ENCODE measurements at regions not wholly inside any gene's neighbourhood (a gene's known extent, or its start where the extent isn't known, plus 50 kb on each side); places are given as distances from the start of the nearest gene placed in this dataset.

DNA sequence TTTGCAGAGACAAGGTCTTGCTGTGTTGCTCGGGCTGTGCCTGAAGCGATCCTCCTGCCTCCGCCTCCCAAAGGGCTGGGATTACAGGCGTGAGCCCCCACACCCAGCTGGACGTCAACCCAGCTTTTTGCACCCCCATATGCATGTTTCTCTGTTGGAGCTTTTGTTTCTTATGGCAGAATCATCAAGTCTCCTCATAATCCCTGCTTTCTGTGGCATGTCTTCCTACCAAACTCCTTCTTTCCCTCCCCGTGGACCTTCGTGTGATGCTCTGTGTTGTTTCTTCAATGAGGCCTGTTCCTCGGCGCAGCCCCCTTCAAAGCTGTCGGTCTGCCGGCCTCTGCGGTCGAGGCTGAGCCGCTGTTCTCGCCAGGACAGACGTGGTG is 71.6 kb downstream of the METRNL start:
- ChIA-PET CTCF (no interaction called here), POLR2A (ENCODE audit: low non-redundant PET) (no interaction called here)
- Histone ChIP-seq H3K36me3 (ENCODE audit: insufficient read depth, low read length, poor library complexity, severe bottlenecking) (no peaks in the 10 kb centered on the region), H3K27me3 (replicated peaks; ENCODE audit: insufficient read depth, low read depth, low read length, poor library complexity) (no peaks in the 10 kb centered on the region), H3K27ac (ENCODE audit: low read depth, low read length, poor library complexity, severe bottlenecking) (no peak overlapping the region), H3K4me1 (ENCODE audit: insufficient read depth, low read length, poor library complexity, severe bottlenecking) (no peaks in the 10 kb centered on the region), H3K9me3 (ENCODE audit: low read depth, low read length, poor library complexity, severe bottlenecking) (no peaks in the 10 kb centered on the region), H3K4me3 (ENCODE audit: low read depth, low read length, poor library complexity, severe bottlenecking) (no peak overlapping the region)
- TF ChIP-seq EZH2 (IDR thresholded peaks at IDR 0.05; ENCODE audit: borderline replicate concordance, low read depth, low read length, poor library complexity, severe bottlenecking) = no peak
- TF ChIP-seq, protein P1, sequence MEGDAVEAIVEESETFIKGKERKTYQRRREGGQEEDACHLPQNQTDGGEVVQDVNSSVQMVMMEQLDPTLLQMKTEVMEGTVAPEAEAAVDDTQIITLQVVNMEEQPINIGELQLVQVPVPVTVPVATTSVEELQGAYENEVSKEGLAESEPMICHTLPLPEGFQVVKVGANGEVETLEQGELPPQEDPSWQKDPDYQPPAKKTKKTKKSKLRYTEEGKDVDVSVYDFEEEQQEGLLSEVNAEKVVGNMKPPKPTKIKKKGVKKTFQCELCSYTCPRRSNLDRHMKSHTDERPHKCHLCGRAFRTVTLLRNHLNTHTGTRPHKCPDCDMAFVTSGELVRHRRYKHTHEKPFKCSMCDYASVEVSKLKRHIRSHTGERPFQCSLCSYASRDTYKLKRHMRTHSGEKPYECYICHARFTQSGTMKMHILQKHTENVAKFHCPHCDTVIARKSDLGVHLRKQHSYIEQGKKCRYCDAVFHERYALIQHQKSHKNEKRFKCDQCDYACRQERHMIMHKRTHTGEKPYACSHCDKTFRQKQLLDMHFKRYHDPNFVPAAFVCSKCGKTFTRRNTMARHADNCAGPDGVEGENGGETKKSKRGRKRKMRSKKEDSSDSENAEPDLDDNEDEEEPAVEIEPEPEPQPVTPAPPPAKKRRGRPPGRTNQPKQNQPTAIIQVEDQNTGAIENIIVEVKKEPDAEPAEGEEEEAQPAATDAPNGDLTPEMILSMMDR (conservative IDR thresholded peaks at IDR 0.05; ENCODE audit: low read depth, low read length) = no peak
- intact Hi-C loops (cut with micrococcal nuclease; ENCODE audit: unreplicated experiment) = no loop called here
- DNase-seq (ENCODE audit: low spot score) = no peak
- BruUV-seq (replicated peaks) = no TSS peak

DNA sequence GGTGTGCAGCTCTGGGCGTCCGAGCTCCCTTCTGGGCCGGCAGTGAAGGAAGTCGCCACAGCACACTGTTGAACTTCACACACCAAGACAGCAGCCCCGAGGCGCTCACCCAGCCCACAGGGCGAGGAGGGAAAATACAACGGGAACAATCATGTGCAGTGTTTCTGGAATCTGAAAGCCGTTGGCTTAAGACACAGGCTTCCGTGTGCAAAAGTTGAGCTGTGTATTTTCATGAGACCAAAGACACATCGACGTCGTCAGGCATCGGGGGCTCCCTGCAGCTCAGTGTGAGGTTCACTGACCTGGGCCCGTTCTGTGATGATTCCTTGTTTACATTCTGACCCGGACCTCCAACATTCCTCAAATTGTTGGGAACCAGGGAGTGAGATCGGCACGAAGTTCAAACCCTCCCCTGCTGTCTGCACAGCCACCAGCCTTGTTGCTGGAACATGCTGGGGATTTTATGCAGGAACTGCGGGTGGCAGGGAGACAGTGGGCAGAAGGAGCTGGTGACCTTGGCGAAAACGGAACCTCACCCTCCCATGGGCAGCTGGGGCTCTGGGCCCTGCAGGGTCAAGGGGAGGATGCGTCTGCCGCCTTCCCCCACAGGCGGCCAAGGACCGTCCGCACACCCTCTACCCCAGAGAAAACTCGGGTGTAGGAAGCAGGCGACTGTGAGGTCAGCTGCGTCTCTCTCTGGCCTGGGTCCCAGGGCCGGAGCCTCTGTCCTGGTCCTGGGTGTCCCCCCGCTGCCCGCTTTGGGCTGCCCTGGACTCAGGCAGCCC is 72.2 kb downstream of the METRNL start:
- Histone ChIP-seq H3K4me3 (ENCODE audit: low read depth, low read length, poor library complexity, severe bottlenecking) (no peak overlapping the region), H3K9me3 (ENCODE audit: low read depth, low read length, poor library complexity, severe bottlenecking) (no peaks in the 10 kb centered on the region), H3K36me3 (ENCODE audit: insufficient read depth, low read length, poor library complexity, severe bottlenecking) (no peaks in the 10 kb centered on the region), H3K4me1 (ENCODE audit: insufficient read depth, low read length, poor library complexity, severe bottlenecking) (no peaks in the 10 kb centered on the region), H3K27me3 (replicated peaks; ENCODE audit: insufficient read depth, low read depth, low read length, poor library complexity) (no peaks in the 10 kb centered on the region), H3K27ac (ENCODE audit: low read depth, low read length, poor library complexity, severe bottlenecking) (no peak overlapping the region)
- TF ChIP-seq, protein P1 (conservative IDR thresholded peaks at IDR 0.05; ENCODE audit: low read depth, low read length) = no peak
- no peak for TF ChIP-seq EZH2 (IDR thresholded peaks at IDR 0.05; ENCODE audit: borderline replicate concordance, low read depth, low read length, poor library complexity, severe bottlenecking)
- no peak for DNase-seq (ENCODE audit: low spot score)
- intact Hi-C loops (cut with micrococcal nuclease; ENCODE audit: unreplicated experiment) = no loop called here
- CTCF ChIA-PET = no interaction called here
- BruUV-seq (replicated peaks) = no TSS peak
- POLR2A ChIA-PET (ENCODE audit: low non-redundant PET) = no interaction called here

DNA sequence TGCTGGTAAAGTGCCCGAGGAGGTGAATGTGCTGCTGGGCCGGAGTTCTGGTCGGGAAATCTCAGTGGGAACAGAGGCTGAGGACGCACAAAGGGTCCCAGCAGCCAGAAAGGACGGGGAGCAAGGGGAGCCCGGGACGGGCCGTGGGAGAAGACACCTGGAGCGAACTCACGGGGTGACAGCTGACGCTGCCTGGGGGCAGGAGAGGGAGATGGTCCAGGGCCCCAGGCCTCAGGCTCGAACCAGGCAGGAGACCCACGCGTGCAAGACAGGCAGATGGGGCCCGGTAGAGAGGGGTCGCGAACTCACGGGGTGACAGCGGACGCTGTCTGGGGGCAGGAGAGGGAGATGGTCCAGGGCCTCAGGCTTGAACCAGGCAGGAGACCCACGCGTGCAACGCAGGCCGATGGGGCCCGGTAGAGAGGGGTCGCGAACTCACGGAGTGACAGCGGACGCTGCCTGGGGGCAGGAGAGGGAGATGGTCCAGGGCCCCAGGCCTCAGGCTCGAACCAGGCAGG is 72.9 kb downstream of the METRNL start:
- BruUV-seq (replicated peaks) = no TSS peak
- intact Hi-C loops (cut with micrococcal nuclease; ENCODE audit: unreplicated experiment) = no loop called here
- Histone ChIP-seq H3K4me3 (ENCODE audit: low read depth, low read length, poor library complexity, severe bottlenecking) (no peak overlapping the region), H3K9me3 (ENCODE audit: low read depth, low read length, poor library complexity, severe bottlenecking) (no peaks in the 10 kb centered on the region), H3K4me1 (ENCODE audit: insufficient read depth, low read length, poor library complexity, severe bottlenecking) (no peaks in the 10 kb centered on the region), H3K36me3 (ENCODE audit: insufficient read depth, low read length, poor library complexity, severe bottlenecking) (no peaks in the 10 kb centered on the region), H3K27me3 (replicated peaks; ENCODE audit: insufficient read depth, low read depth, low read length, poor library complexity) (no peaks in the 10 kb centered on the region), H3K27ac (ENCODE audit: low read depth, low read length, poor library complexity, severe bottlenecking) (no peak overlapping the region)
- ChIA-PET POLR2A (ENCODE audit: low non-redundant PET) (no interaction called here), CTCF (no interaction called here)
- TF ChIP-seq EZH2 (IDR thresholded peaks at IDR 0.05; ENCODE audit: borderline replicate concordance, low read depth, low read length, poor library complexity, severe bottlenecking) = no peak
- TF ChIP-seq, protein P1 (conservative IDR thresholded peaks at IDR 0.05; ENCODE audit: low read depth, low read length) = no peak
- DNase-seq (ENCODE audit: low spot score) = no peak

Data from A673 (cell line).